ENCODE measurements at regions not wholly inside any gene's neighbourhood (a gene's known extent, or its start where the extent isn't known, plus 50 kb on each side); places are given as distances from the start of the nearest gene placed in this dataset.
"Not testable (repeated sequence)": the region's sequence is repeated elsewhere in the genome, so short reads cannot be mapped to it uniquely, and the experiment has no call there.

GRCh38 chr5:91776249-91776648, 393.1 kb upstream of the ARRDC3 start:
- no peak for TF ChIP-seq POLR2A (IDR thresholded peaks at IDR 0.05)
- no peak for TF ChIP-seq CTCF (IDR thresholded peaks at IDR 0.05 in 4 of 5, conservative IDR thresholded peaks at IDR 0.05 in 1 of 5)
- DNase-seq (no peak), ATAC-seq (no peak)
- Histone ChIP-seq H3K36me3 (no peaks in the 10 kb centered on the region), H3K27ac (no peak overlapping the region), H3K27me3 (no peaks in the 10 kb centered on the region), H3K4me1 (no peaks in the 10 kb centered on the region), H3K4me3 (no peak overlapping the region), H3K9me3 (no peaks in the 10 kb centered on the region)
- intact Hi-C loops (cut with DNase I; ENCODE audit: low total_unique reads): no loop called here
- in situ Hi-C loops (cut with MboI; ENCODE audit: low sequenced_read_pairs in 4 of 4): no loop called here

- Histone ChIP-seq H3K27ac (no peak overlapping the region), H3K9me3 (no peaks in the 10 kb centered on the region), H3K27me3 (no peaks in the 10 kb centered on the region), H3K4me1 (no peaks in the 10 kb centered on the region), H3K4me3 (no peak overlapping the region), H3K36me3 (no peaks in the 10 kb centered on the region)
- DNase-seq (no peak), ATAC-seq (no peak)
- TF ChIP-seq CTCF (IDR thresholded peaks at IDR 0.05 in 4 of 5, conservative IDR thresholded peaks at IDR 0.05 in 1 of 5) (no peak), POLR2A (IDR thresholded peaks at IDR 0.05) (no peak)
- in situ Hi-C loops (cut with MboI; ENCODE audit: low sequenced_read_pairs in 4 of 4) (no loop called here), intact Hi-C loops (cut with DNase I; ENCODE audit: low total_unique reads) (no loop called here)
Observed at GRCh38 chr5:91770400-91770799, 387.3 kb upstream of the ARRDC3 start.

- H3K4me3 ChIP-seq; H3K27ac ChIP-seq; H3K9me3 ChIP-seq; DNase-seq; H3K4me1 ChIP-seq; H3K27me3 ChIP-seq; H3K36me3 ChIP-seq; intact Hi-C loops (cut with DNase I; ENCODE audit: low total_unique reads); ATAC-seq; in situ Hi-C loops (cut with MboI; ENCODE audit: low sequenced_read_pairs in 4 of 4): not testable (repeated sequence)
Observed at GRCh38 chr5:91757383-91757782, 374.3 kb upstream of the ARRDC3 start.

- intact Hi-C loops (cut with DNase I; ENCODE audit: low total_unique reads): no loop called here
- in situ Hi-C loops (cut with MboI; ENCODE audit: low sequenced_read_pairs in 4 of 4): no loop called here
- Histone ChIP-seq H3K4me3 (no peak overlapping the region), H3K4me1 (no peaks in the 10 kb centered on the region), H3K36me3 (no peaks in the 10 kb centered on the region), H3K27me3 (no peaks in the 10 kb centered on the region), H3K27ac (no peak overlapping the region), H3K9me3 (no peaks in the 10 kb centered on the region)
- TF ChIP-seq CTCF (IDR thresholded peaks at IDR 0.05 in 4 of 5, conservative IDR thresholded peaks at IDR 0.05 in 1 of 5): no peak
- no peak for TF ChIP-seq POLR2A (IDR thresholded peaks at IDR 0.05)
- DNase-seq (no peak), ATAC-seq (no peak)
Observed at GRCh38 chr5:91754990-91755389, 371.9 kb upstream of the ARRDC3 start.

- H3K4me3 ChIP-seq; H3K9me3 ChIP-seq; in situ Hi-C loops (cut with MboI; ENCODE audit: low sequenced_read_pairs in 4 of 4); H3K36me3 ChIP-seq; ATAC-seq; H3K4me1 ChIP-seq; H3K27me3 ChIP-seq; DNase-seq; H3K27ac ChIP-seq; intact Hi-C loops (cut with DNase I; ENCODE audit: low total_unique reads): not testable (repeated sequence)
Observed at GRCh38 chr5:91744470-91744869, 361.4 kb upstream of the ARRDC3 start.

GRCh38 chr5:91742550-91742949, 359.4 kb upstream of the ARRDC3 start:
- Histone ChIP-seq H3K4me3 (no peak overlapping the region), H3K27me3 (no peaks in the 10 kb centered on the region), H3K27ac (no peak overlapping the region), H3K4me1 (no peaks in the 10 kb centered on the region), H3K36me3 (no peaks in the 10 kb centered on the region), H3K9me3 (no peaks in the 10 kb centered on the region)
- intact Hi-C loops (cut with DNase I; ENCODE audit: low total_unique reads): no loop called here
- in situ Hi-C loops (cut with MboI; ENCODE audit: low sequenced_read_pairs in 4 of 4): no loop called here
- DNase-seq (no peak), ATAC-seq (no peak)
- TF ChIP-seq CTCF (IDR thresholded peaks at IDR 0.05 in 4 of 5, conservative IDR thresholded peaks at IDR 0.05 in 1 of 5): no peak
- TF ChIP-seq POLR2A (IDR thresholded peaks at IDR 0.05): no peak
